GM12891 (cell line): ENCODE measurements at regions not wholly inside any gene's neighbourhood (a gene's known extent, or its start where the extent isn't known, plus 50 kb on each side); places are given as distances from the start of the nearest gene placed in this dataset.

ENCODE experiments used
- DNase-seq: peaks from one replicate; pipeline ENCODE4 v3.0.0; 2011; ENCODE audit warnings: low spot score; ENCODE audit not compliant: insufficient read length
- FAIRE-seq: peaks from 2 replicates; lab custom pipeline; 2011; peaks lifted over from hg19 to GRCh38; lab: Jason Lieb, UNC
- PAX5 ChIP-seq: IDR thresholded peaks from 2 replicates; pipeline ENCODE4 v1.6.1; 2011; ENCODE audit warnings: low read length, moderate library complexity, mild to moderate bottlenecking; ENCODE audit not compliant: insufficient read depth, severe bottlenecking
- POLR2A ChIP-seq: IDR thresholded peaks from 2 replicates; pipeline ENCODE4 v1.6.1; 2011; ENCODE audit warnings: low read depth, low read length, control low read depth
- POLR2AphosphoS5 ChIP-seq: IDR thresholded peaks from 2 replicates; pipeline ENCODE4 v1.6.1; 2011; ENCODE audit warnings: low read depth, low read length, control low read depth
- POU2F2 ChIP-seq: IDR thresholded peaks from 2 replicates; pipeline ENCODE4 v1.6.1; 2011; ENCODE audit warnings: low read depth, mild to moderate bottlenecking, control low read depth, low read length, moderate library complexity
- SPI1 ChIP-seq: IDR thresholded peaks from 2 replicates; pipeline ENCODE4 v1.6.1; 2011; ENCODE audit warnings: low read depth, low read length, control low read depth
- TAF1 ChIP-seq: IDR thresholded peaks from 2 replicates; pipeline ENCODE4 v1.6.1; 2011; ENCODE audit warnings: low read depth, low read length, control low read depth

- no peak for FAIRE-seq
Measured at GRCh38 chr2:150621526-150622213, 134.2 kb upstream of the RND3 start.

GRCh38 chr2:150620855-150621254 lies 133.4 kb upstream of the RND3 start:
- FAIRE-seq, result no peak
- TF ChIP-seq POLR2AphosphoS5, result no peak
- TF ChIP-seq PAX5, result no peak
- TF ChIP-seq POLR2A, result no peak
- TF ChIP-seq TAF1, result no peak
- TF ChIP-seq SPI1, result no peak
- TF ChIP-seq POU2F2, result no peak

More at GRCh38 chr2:150621526-150622213, 134.2 kb upstream of the RND3 start:
- TF ChIP-seq POLR2A (no peak), POLR2AphosphoS5 (no peak), TAF1 (no peak)
- no peak for DNase-seq

GRCh38 chr2:150620416-150620815 lies 132.9 kb upstream of the RND3 start:
- TF ChIP-seq POU2F2, result no peak
- TF ChIP-seq SPI1, result no peak
- TF ChIP-seq TAF1, result no peak
- no peak for TF ChIP-seq POLR2AphosphoS5
- DNase-seq, result no peak
- no peak for FAIRE-seq

More at GRCh38 chr2:150620855-150621254, 133.4 kb upstream of the RND3 start:
- DNase-seq, result no peak

- DNase-seq, result no peak
- no peak for FAIRE-seq
- TF ChIP-seq POLR2AphosphoS5 (no peak), POLR2A (no peak), PAX5 (no peak), SPI1 (no peak), TAF1 (no peak), POU2F2 (no peak)
Measured at GRCh38 chr2:150619607-150620330, 132.3 kb upstream of the RND3 start.

GRCh38 chr2:150618245-150618895 lies 130.9 kb upstream of the RND3 start:
- no peak for FAIRE-seq
- TF ChIP-seq POU2F2 (no peak), POLR2A (no peak), TAF1 (no peak), POLR2AphosphoS5 (no peak), SPI1 (no peak), PAX5 (no peak)

GRCh38 chr2:150617351-150617978 lies 130.0 kb upstream of the RND3 start:
- FAIRE-seq, result no peak
- no peak for DNase-seq

More at GRCh38 chr2:150618245-150618895, 130.9 kb upstream of the RND3 start:
- no peak for DNase-seq

GRCh38 chr2:150612957-150613710 lies 125.7 kb upstream of the RND3 start:
- FAIRE-seq (no peak), DNase-seq (no peak)
- TF ChIP-seq POU2F2 (no peak), SPI1 (no peak), TAF1 (no peak), PAX5 (no peak), POLR2A (no peak), POLR2AphosphoS5 (no peak)

More at GRCh38 chr2:150617351-150617978, 130.0 kb upstream of the RND3 start:
- TF ChIP-seq POLR2AphosphoS5 (no peak), TAF1 (no peak), POLR2A (no peak), PAX5 (no peak), POU2F2 (no peak), SPI1 (no peak)

- DNase-seq (no peak), FAIRE-seq (peak; percentile 48)
- TF ChIP-seq PAX5 (peak; percentile 86), TAF1 (no peak)
Measured at GRCh38 chr2:150610670-150611279, 123.3 kb upstream of the RND3 start.
